ENCODE measurements at regions not wholly inside any gene's neighbourhood (a gene's known extent, or its start where the extent isn't known, plus 50 kb on each side); places are given as distances from the start of the nearest gene placed in this dataset.

- CTCF ChIA-PET: interaction anchor here (0.8 to 8.2 kb wide), 4 partner anchors 9 to 149 kb away, joined by 3 to 57 read pairs (median 14); no protein-coding TSS in a partner anchor
- Mint-ChIP-seq H3K36me3 (ENCODE audit: low read depth) (no peaks in the 10 kb centered on the region), H3K4me3 (no peak overlapping the region), H3K9me3 (no peaks in the 10 kb centered on the region), H3K27me3 (no peaks in the 10 kb centered on the region), H3K4me1 (ENCODE audit: low read depth) (peaks cover 72% of the 10 kb centered on the region), H3K27ac (peak overlapping the region; percentile 16)
- H3K27ac ChIP-seq (ENCODE audit: low read depth in 1 of 2, low read length in 2 of 2): no peak overlapping the region
- peaks cover 8% of the 10 kb centered on the region for H3K36me3 ChIP-seq (ENCODE audit: insufficient read depth, low read length)
- no peak for TF ChIP-seq CTCF (IDR thresholded peaks at IDR 0.05)
- peaks cover 52% of the 10 kb centered on the region for H3K4me1 ChIP-seq (ENCODE audit: insufficient read depth, low read length)
- POLR2A ChIA-PET: interaction anchor here (0.7 to 2.6 kb wide), 5 partner anchors 9 to 77 kb away, joined by 3 to 13 read pairs (median 3); no protein-coding TSS in a partner anchor
- DNase-seq: no peak
- intact Hi-C loops (cut with DNase I, micrococcal nuclease): no loop called here
- no peaks in the 10 kb centered on the region for H3K27me3 ChIP-seq (ENCODE audit: control insufficient read depth in 1 of 2, insufficient read depth in 2 of 2, low read length in 2 of 2)
- ATAC-seq (ENCODE audit: poor library complexity): no peak
- no peaks in the 10 kb centered on the region for H3K9me3 ChIP-seq (ENCODE audit: control insufficient read depth in 1 of 2, insufficient read depth in 1 of 2, low read length in 2 of 2)
- no peak overlapping the region for H3K4me3 ChIP-seq (ENCODE audit: low read length)
Observed at GRCh38 chr6:25005010-25005409, 69.2 kb upstream of the RIPOR2 start.

GRCh38 chr6:25006075-25006474, 70.3 kb upstream of the RIPOR2 start:
- no peaks in the 10 kb centered on the region for H3K27me3 Mint-ChIP-seq
- CTCF ChIA-PET: interaction anchor here (1.0 to 8.2 kb wide), 4 partner anchors 12 to 150 kb away, joined by 5 to 57 read pairs (median 16); no protein-coding TSS in a partner anchor
- intact Hi-C loops (cut with DNase I, micrococcal nuclease): loop anchor here in 1 of 2 experiments (2.0 kb wide), 1 partner anchor 13 kb away; no protein-coding TSS in a partner anchor
- H3K27ac Mint-ChIP-seq: peak overlapping the region; percentile 74
- no peaks in the 10 kb centered on the region for H3K9me3 Mint-ChIP-seq
- TF ChIP-seq CTCF (IDR thresholded peaks at IDR 0.05): no peak
- Histone ChIP-seq H3K36me3 (ENCODE audit: insufficient read depth, low read length) (peaks cover 6% of the 10 kb centered on the region), H3K9me3 (ENCODE audit: control insufficient read depth in 1 of 2, insufficient read depth in 1 of 2, low read length in 2 of 2) (no peaks in the 10 kb centered on the region), H3K27me3 (ENCODE audit: control insufficient read depth in 1 of 2, insufficient read depth in 2 of 2, low read length in 2 of 2) (no peaks in the 10 kb centered on the region), H3K4me3 (ENCODE audit: low read length) (no peak overlapping the region), H3K27ac (ENCODE audit: low read depth in 1 of 2, low read length in 2 of 2) (peak overlapping the region; percentile 73 to 89), H3K4me1 (ENCODE audit: insufficient read depth, low read length) (peaks cover 49% of the 10 kb centered on the region)
- H3K4me3 Mint-ChIP-seq: peak overlapping the region; percentile 15
- H3K4me1 Mint-ChIP-seq (ENCODE audit: low read depth): peaks cover 75% of the 10 kb centered on the region
- no peak for DNase-seq
- peak; percentile 9 for ATAC-seq (ENCODE audit: poor library complexity)
- H3K36me3 Mint-ChIP-seq (ENCODE audit: low read depth): no peaks in the 10 kb centered on the region
- POLR2A ChIA-PET: interaction anchor here (0.7 to 2.6 kb wide), 12 partner anchors 12 to 170 kb away, joined by 3 to 15 read pairs (median 5); partner anchors contain the start of gene RIPOR2

GRCh38 chr6:25006565-25007001, 70.8 kb upstream of the RIPOR2 start:
- ChIA-PET CTCF (interaction anchor here (0.9 to 8.2 kb wide), 6 partner anchors 8 to 151 kb away, joined by 3 to 57 read pairs (median 5); no protein-coding TSS in a partner anchor), POLR2A (interaction anchor here (0.6 to 2.6 kb wide), 13 partner anchors 8 to 171 kb away, joined by 3 to 15 read pairs (median 5); partner anchors contain the start of gene RIPOR2)
- peak in 6 of 14 experiments; percentile 24 to 89 (median 54) for DNase-seq
- Mint-ChIP-seq H3K4me3 (peak overlapping the region; percentile 69), H3K9me3 (no peaks in the 10 kb centered on the region), H3K27ac (peak overlapping the region; percentile 74), H3K4me1 (ENCODE audit: low read depth) (peaks cover 80% of the 10 kb centered on the region), H3K36me3 (ENCODE audit: low read depth) (no peaks in the 10 kb centered on the region), H3K27me3 (no peaks in the 10 kb centered on the region)
- no peaks in the 10 kb centered on the region for H3K9me3 ChIP-seq (ENCODE audit: control insufficient read depth in 1 of 2, insufficient read depth in 1 of 2, low read length in 2 of 2)
- peaks cover 6% of the 10 kb centered on the region for H3K36me3 ChIP-seq (ENCODE audit: insufficient read depth, low read length)
- ATAC-seq (ENCODE audit: poor library complexity): peak; percentile 66
- H3K27me3 ChIP-seq (ENCODE audit: control insufficient read depth in 1 of 2, insufficient read depth in 2 of 2, low read length in 2 of 2): no peaks in the 10 kb centered on the region
- no peak for TF ChIP-seq CTCF (IDR thresholded peaks at IDR 0.05)
- H3K4me3 ChIP-seq (ENCODE audit: low read length): peak overlapping the region; percentile 3
- H3K27ac ChIP-seq (ENCODE audit: low read depth in 1 of 2, low read length in 2 of 2): peak overlapping the region; percentile 73 to 89
- intact Hi-C loops (cut with DNase I, micrococcal nuclease): loop anchor here in 1 of 2 experiments (2.0 kb wide), 1 partner anchor 14 kb away; no protein-coding TSS in a partner anchor
- peaks cover 49% of the 10 kb centered on the region for H3K4me1 ChIP-seq (ENCODE audit: insufficient read depth, low read length)

Data from CD4-positive, alpha-beta T cell (primary cell).